H9 (cell line): ENCODE measurements at regions not wholly inside any gene's neighbourhood (a gene's known extent, or its start where the extent isn't known, plus 50 kb on each side); places are given as distances from the start of the nearest gene placed in this dataset.

ENCODE experiments used
- DNase-seq: peaks from one replicate; pipeline ENCODE4 v3.0.0-alpha.2; 2017
- H2AFZ ChIP-seq: one replicate; pipeline ENCODE4 v1.6.1; 2013; ENCODE audit warnings: mild to moderate bottlenecking, low read length, control low read depth, moderate library complexity
- H2AK5ac ChIP-seq: 2 replicates; pipeline ENCODE4 v1.6.1; 2013; ENCODE audit warnings: low read length, control low read depth, mixed read lengths; ENCODE audit not compliant: insufficient read length
- H2BK120ac ChIP-seq: one replicate; pipeline ENCODE4 v1.6.1; 2013; ENCODE audit warnings: low read depth, mild to moderate bottlenecking, low read length, control low read depth, inconsistent platforms; ENCODE audit not compliant: poor library complexity, severe bottlenecking
- H2BK12ac ChIP-seq: 2 replicates; pipeline ENCODE4 v1.6.1; 2013; ENCODE audit warnings: low read length, control low read depth, mixed read lengths, low read depth; ENCODE audit not compliant: insufficient read length
- H2BK15ac ChIP-seq: 2 replicates; pipeline ENCODE4 v1.6.1; 2013; ENCODE audit warnings: low read depth, low read length, control low read depth
- H2BK20ac ChIP-seq: one replicate; pipeline ENCODE4 v1.6.1; 2013; ENCODE audit warnings: low read depth, mild to moderate bottlenecking, low read length, control low read depth, inconsistent platforms; ENCODE audit not compliant: poor library complexity, severe bottlenecking
- H2BK5ac ChIP-seq: 2 replicates; pipeline ENCODE4 v1.6.1; 2013; ENCODE audit warnings: low read length, control low read depth, mixed read lengths; ENCODE audit not compliant: insufficient read length
- H3K14ac ChIP-seq: 2 replicates; pipeline ENCODE4 v1.6.1; 2013; ENCODE audit warnings: low read length, control low read depth; ENCODE audit not compliant: insufficient read depth
- H3K18ac ChIP-seq: 2 replicates; pipeline ENCODE4 v1.6.1; 2013; ENCODE audit warnings: low read depth, mild to moderate bottlenecking, mixed read lengths, low read length, control low read depth; ENCODE audit not compliant: insufficient read length
- H3K23ac ChIP-seq: 2 replicates; pipeline ENCODE4 v1.6.1; 2013; ENCODE audit warnings: low read length, control low read depth, mixed read lengths, low read depth; ENCODE audit not compliant: insufficient read length
- H3K23me2 ChIP-seq: 2 replicates; pipeline ENCODE4 v1.6.1; 2013; ENCODE audit warnings: low read depth, mild to moderate bottlenecking, mixed read lengths, low read length, control low read depth; ENCODE audit not compliant: insufficient read length, poor library complexity, severe bottlenecking
- H3K27ac ChIP-seq: 2 replicates; pipeline ENCODE4 v1.5.1; 2013; ENCODE audit warnings: low read length, control low read depth, mixed read lengths, low read depth; ENCODE audit not compliant: insufficient read length
- H3K27me3 ChIP-seq: 2 replicates; pipeline ENCODE4 v1.6.1; 2013; ENCODE audit warnings: low read length, control low read depth, inconsistent platforms; ENCODE audit not compliant: insufficient read depth
- H3K4ac ChIP-seq: 2 replicates; pipeline ENCODE4 v1.6.1; 2013; ENCODE audit warnings: low read depth, mild to moderate bottlenecking, control low read depth, inconsistent platforms, low read length, moderate library complexity
- H3K4me1 ChIP-seq: 2 replicates; pipeline ENCODE4 v1.6.1; 2013; ENCODE audit warnings: low read length, control low read depth, inconsistent platforms; ENCODE audit not compliant: insufficient read depth
- H3K4me2 ChIP-seq: 2 replicates; pipeline ENCODE4 v1.6.1; 2013; ENCODE audit warnings: low read length, control low read depth, mixed read lengths; ENCODE audit not compliant: insufficient read length, insufficient read depth
- H3K56ac ChIP-seq: 2 replicates; pipeline ENCODE4 v1.6.1; 2013; ENCODE audit warnings: low read depth, mild to moderate bottlenecking, mixed read lengths, low read length, control low read depth; ENCODE audit not compliant: insufficient read length
- H3K79me1 ChIP-seq: 2 replicates; pipeline ENCODE4 v1.6.1; 2013; ENCODE audit warnings: low read depth, mild to moderate bottlenecking, moderate library complexity, low read length, control low read depth, inconsistent platforms; ENCODE audit not compliant: insufficient read depth, poor library complexity, severe bottlenecking
- H3K79me2 ChIP-seq: 2 replicates; pipeline ENCODE4 v1.6.1; 2013; ENCODE audit warnings: low read length, control low read depth, inconsistent platforms; ENCODE audit not compliant: insufficient read depth
- H3K9ac ChIP-seq: 2 replicates; pipeline ENCODE4 v1.6.1; 2013; ENCODE audit warnings: low read length, control low read depth, mixed read lengths; ENCODE audit not compliant: insufficient read length; ENCODE audit errors: extremely low read depth
- H3K9me3 ChIP-seq: one replicate; pipeline ENCODE4 v1.6.1; 2013; ENCODE audit warnings: low read depth, low read length, inconsistent platforms; ENCODE audit not compliant: control insufficient read depth
- H3T11ph ChIP-seq: one replicate; pipeline ENCODE4 v1.6.1; 2013; ENCODE audit warnings: mild to moderate bottlenecking, low read length, control low read depth, inconsistent platforms
- H4K20me1 ChIP-seq: one replicate; pipeline ENCODE4 v1.6.1; 2013; ENCODE audit not compliant: control insufficient read depth, insufficient read length, insufficient read depth
- H4K5ac ChIP-seq: 2 replicates; pipeline ENCODE4 v1.6.1; 2013; ENCODE audit warnings: low read depth, mild to moderate bottlenecking, mixed read lengths, low read length, control low read depth; ENCODE audit not compliant: insufficient read length
- H4K8ac ChIP-seq: replicated peaks from 2 replicates; pipeline ENCODE4 v1.6.1; 2013; ENCODE audit warnings: low read length, control low read depth, mixed read lengths, low read depth; ENCODE audit not compliant: insufficient read length
- H4K91ac ChIP-seq: 2 replicates; pipeline ENCODE4 v1.6.1; 2013; ENCODE audit warnings: low read depth, mild to moderate bottlenecking, moderate library complexity, mixed read lengths, low read length, control low read depth; ENCODE audit not compliant: insufficient read length
- H3K27ac Mint-ChIP-seq, 3 experiments: 2 replicates in 2 of 3; 3 replicates in 1 of 3; pipeline ENCODE4 v1.8.0; 2020 to 2021; ENCODE audit warnings: mixed read lengths in 3 of 3, mild to moderate bottlenecking in 1 of 3, moderate library complexity in 1 of 3
- H3K27me3 Mint-ChIP-seq: 2 replicates; pipeline ENCODE4 v1.8.0; 2021; ENCODE audit warnings: low read depth, mild to moderate bottlenecking, moderate library complexity, mixed read lengths
- H3K36me3 Mint-ChIP-seq, 3 experiments: 2 replicates in 2 of 3; 3 replicates in 1 of 3; pipeline ENCODE4 v1.8.0; 2020 to 2021; ENCODE audit warnings: low read depth in 3 of 3, mixed read lengths in 3 of 3; ENCODE audit not compliant: insufficient read depth in 1 of 3
- H3K4me1 Mint-ChIP-seq, 2 experiments: 2 replicates each; pipeline ENCODE4 v1.8.0; 2020; ENCODE audit warnings: mixed read lengths in 2 of 2
- H3K4me3 Mint-ChIP-seq, 2 experiments: 2 replicates in 1 of 2; 3 replicates in 1 of 2; pipeline ENCODE4 v1.8.0; 2020 to 2021; ENCODE audit warnings: mild to moderate bottlenecking in 2 of 2, mixed read lengths in 2 of 2, moderate library complexity in 1 of 2
- H3K9me3 Mint-ChIP-seq, 2 experiments: 2 replicates in 1 of 2; 3 replicates in 1 of 2; pipeline ENCODE4 v1.8.0; 2020; ENCODE audit warnings: mild to moderate bottlenecking in 2 of 2, mixed read lengths in 2 of 2, moderate library complexity in 1 of 2
- CTCF ChIP-seq: fragments of 200-600 bp; sonication (generic); conservative IDR thresholded peaks from 3 replicates; pipeline ENCODE4 v1.8.0; 2021; ENCODE audit warnings: antibody characterized with exemption, mild to moderate bottlenecking
- WGBS: extraction: QIAGEN DNeasy Blood & Tissue Kit; methylation state at CpG from one replicate; pipeline ENCODE4 v1.1.7; 2013; ENCODE audit warnings: missing lambda C conversion rate, low lambda C conversion rate, mixed read lengths; ENCODE audit not compliant: insufficient read length; ENCODE audit errors: extremely low coverage; 5-methylcytosine and 5-hydroxymethylcytosine counted together

GRCh38 chr18:69158944-69159343, 241.7 kb upstream of the DOK6 start:
- H4K5ac ChIP-seq = no peak overlapping the region
- H3K9me3 Mint-ChIP-seq = peaks cover 0 to 5% of the 10 kb centered on the region in 2 experiments; a peak in 3 of 5 replicates
- no peak overlapping the region for H3K27ac ChIP-seq
- no peaks in the 10 kb centered on the region for H3K9me3 ChIP-seq
- H2BK20ac ChIP-seq = no peak overlapping the region
- H3K4me1 ChIP-seq = no peaks in the 10 kb centered on the region; the same call in 1 of the 2 replicates
- H3K27ac Mint-ChIP-seq = peak overlapping the region in 1 of 3 experiments; percentile 3; a peak in 1 of 7 replicates
- no peak for DNase-seq
- no peak overlapping the region for H4K8ac ChIP-seq
- no peaks in the 10 kb centered on the region for H3K79me2 ChIP-seq
- no peak overlapping the region for H2BK120ac ChIP-seq
- peaks cover 0 to 10% of the 10 kb centered on the region in 2 experiments; a peak in 1 of 4 replicates for H3K4me1 Mint-ChIP-seq
- no peak overlapping the region for H3K4me3 Mint-ChIP-seq
- no peaks in the 10 kb centered on the region for H4K20me1 ChIP-seq
- H2AFZ ChIP-seq = no peak overlapping the region
- WGBS = no CpG with 5 or more reads among the region's 6 CpGs
- H3K27me3 ChIP-seq = no peaks in the 10 kb centered on the region
- H3K4ac ChIP-seq = no peak overlapping the region
- no peaks in the 10 kb centered on the region for H3K23me2 ChIP-seq
- H3K9ac ChIP-seq = no peak overlapping the region
- H2AK5ac ChIP-seq = no peak overlapping the region
- H2BK5ac ChIP-seq = no peak overlapping the region
- TF ChIP-seq CTCF = no peak
- H3T11ph ChIP-seq = no peak overlapping the region
- no peak overlapping the region for H3K23ac ChIP-seq
- H3K56ac ChIP-seq = no peak overlapping the region
- H2BK12ac ChIP-seq = no peak overlapping the region
- H3K4me2 ChIP-seq = no peak overlapping the region
- H3K27me3 Mint-ChIP-seq = no peaks in the 10 kb centered on the region
- H3K14ac ChIP-seq = no peak overlapping the region
- H2BK15ac ChIP-seq = no peak overlapping the region
- H3K36me3 Mint-ChIP-seq = no peaks in the 10 kb centered on the region; a peak in 1 of 7 replicates
- H4K91ac ChIP-seq = no peak overlapping the region
- H3K79me1 ChIP-seq = no peaks in the 10 kb centered on the region
- no peak overlapping the region for H3K18ac ChIP-seq
